Loucy (cell line): ENCODE measurements at regions not wholly inside any gene's neighbourhood (a gene's known extent, or its start where the extent isn't known, plus 50 kb on each side); places are given as distances from the start of the nearest gene placed in this dataset.

Source experiments
- CTCF ChIP-seq: fragments of 200-600 bp; sonication (generic); conservative IDR thresholded peaks from 2 replicates; pipeline ENCODE4 v1.5.1; 2014; ENCODE audit warnings: mild to moderate bottlenecking, antibody characterized with exemption, low read length
- EZH2phosphoT487 ChIP-seq: fragments of 200-600 bp; IDR thresholded peaks from 2 replicates; pipeline ENCODE4 v1.6.1; 2018; ENCODE audit warnings: antibody characterized with exemption, mild to moderate bottlenecking, moderate library complexity, borderline replicate concordance

- TF ChIP-seq CTCF (no peak), EZH2phosphoT487 (no peak)
Observed at GRCh38 chr4:180356766-180357165, 1886.4 kb upstream of the TENM3 start.
